Smooth muscle cell (in vitro differentiated cells): ENCODE measurements at regions not wholly inside any gene's neighbourhood (a gene's known extent, or its start where the extent isn't known, plus 50 kb on each side); places are given as distances from the start of the nearest gene placed in this dataset.

ENCODE experiments used
- DNase-seq: peaks from one replicate; lab custom pipeline; 2025; ENCODE audit not compliant: unreplicated experiment; lab: John Stamatoyannopoulos, UW
- H2AFZ ChIP-seq: fragments of 200-600 bp; sonication (generic); 2 replicates; pipeline ENCODE4 v1.6.0; 2016; ENCODE audit warnings: antibody characterized with exemption, low read depth, mild to moderate bottlenecking
- H3F3A ChIP-seq: fragments of 200-600 bp; sonication (generic); 2 replicates; pipeline ENCODE4 v1.6.0; 2017; ENCODE audit warnings: antibody characterized with exemption, low read depth
- H3K27ac ChIP-seq: fragments of 200-600 bp; sonication (generic); 2 replicates; pipeline ENCODE4 v1.5.1; 2016; ENCODE audit warnings: low read depth, mild to moderate bottlenecking
- H3K27me3 ChIP-seq: fragments of 200-600 bp; sonication (generic); 2 replicates; pipeline ENCODE4 v1.6.1; 2016; ENCODE audit warnings: low read depth, mild to moderate bottlenecking
- H3K36me3 ChIP-seq: fragments of 200-600 bp; sonication (generic); 2 replicates; pipeline ENCODE4 v1.5.1; 2016; ENCODE audit warnings: low read depth
- H3K4me1 ChIP-seq: fragments of 200-600 bp; sonication (generic); 2 replicates; pipeline ENCODE4 v1.5.1; 2016; ENCODE audit warnings: low read depth
- H3K4me2 ChIP-seq: fragments of 200-600 bp; sonication (generic); 2 replicates; pipeline ENCODE4 v1.6.0; 2016; ENCODE audit warnings: mild to moderate bottlenecking
- H3K4me3 ChIP-seq: fragments of 200-600 bp; sonication (generic); 2 replicates; pipeline ENCODE4 v1.5.1; 2016; ENCODE audit warnings: mild to moderate bottlenecking
- H3K79me2 ChIP-seq: fragments of 200-600 bp; sonication (generic); 2 replicates; pipeline ENCODE4 v1.6.0; 2016; ENCODE audit warnings: low read depth, mild to moderate bottlenecking
- H3K9ac ChIP-seq: fragments of 200-600 bp; sonication (generic); 2 replicates; pipeline ENCODE4 v1.6.0; 2016; ENCODE audit warnings: low read depth
- H3K9me3 ChIP-seq: fragments of 200-600 bp; sonication (generic); replicated peaks from 2 replicates; pipeline ENCODE4 v1.5.1; 2016; ENCODE audit warnings: low read depth
- H4K20me1 ChIP-seq: fragments of 200-600 bp; sonication (generic); 2 replicates; pipeline ENCODE4 v1.6.0; 2016; ENCODE audit warnings: low read depth
- CTCF ChIP-seq: fragments of 200-600 bp; sonication (generic); IDR thresholded peaks from 2 replicates; pipeline ENCODE4 v1.5.1; 2017; ENCODE audit warnings: borderline replicate concordance, mild to moderate bottlenecking, antibody characterized with exemption; ENCODE audit not compliant: insufficient read depth, poor library complexity, severe bottlenecking
- WGBS: methylation state at CpG from one replicate; pipeline ENCODE4 v1.1.7; 2016; ENCODE audit warnings: low lambda C conversion rate; 5-methylcytosine and 5-hydroxymethylcytosine counted together

DNA sequence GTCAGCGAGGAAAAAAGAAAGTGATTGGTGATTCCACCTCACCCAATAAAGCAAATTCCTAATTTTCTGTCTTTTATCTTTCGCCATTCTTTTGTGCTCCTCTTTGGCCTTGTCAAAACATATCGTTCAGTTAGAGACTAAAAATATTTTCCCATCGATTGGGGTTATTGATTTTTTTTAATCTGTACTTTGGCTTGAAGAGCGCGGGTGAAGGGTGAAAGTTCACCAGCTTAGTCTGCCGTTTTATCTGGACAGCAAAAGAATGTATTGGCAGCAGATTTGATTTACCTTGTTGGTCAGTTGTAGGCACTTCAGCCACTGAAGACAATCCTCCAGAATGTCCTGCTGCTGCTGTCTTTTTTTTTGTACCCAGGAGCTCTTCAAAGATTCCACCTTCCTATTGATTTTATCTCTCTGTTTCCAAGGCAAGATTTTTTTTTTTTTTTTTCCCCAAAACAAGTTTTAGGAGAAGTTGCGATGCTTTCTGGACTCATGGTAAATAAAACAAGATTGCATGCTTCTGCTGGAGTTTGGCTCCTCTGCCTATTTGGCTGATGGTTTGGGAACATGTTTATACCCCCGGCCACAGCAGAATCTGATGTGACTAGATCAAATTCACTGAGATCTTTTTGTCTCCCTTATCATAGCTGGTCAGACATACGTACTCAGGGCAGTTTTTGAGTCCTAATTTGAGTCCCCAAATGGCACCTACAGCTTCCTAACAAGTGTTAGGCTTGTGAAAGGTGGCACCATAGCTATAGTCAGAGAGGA lies 269.3 kb upstream of the ONECUT1 start:
- Histone ChIP-seq H3K27me3 (no peaks in the 10 kb centered on the region), H3K36me3 (no peaks in the 10 kb centered on the region), H3K9me3 (no peaks in the 10 kb centered on the region), H3K4me3 (no peak overlapping the region), H3K27ac (no peak overlapping the region), H3K4me2 (no peak overlapping the region), H3K79me2 (no peaks in the 10 kb centered on the region), H3K4me1 (no peaks in the 10 kb centered on the region), H4K20me1 (no peaks in the 10 kb centered on the region), H2AFZ (no peak overlapping the region), H3K9ac (no peak overlapping the region), H3F3A (no peaks in the 10 kb centered on the region)
- TF ChIP-seq CTCF: no peak
- WGBS: 87% methylated on average over 10 of the region's 10 CpGs
- DNase-seq: no peak

DNA sequence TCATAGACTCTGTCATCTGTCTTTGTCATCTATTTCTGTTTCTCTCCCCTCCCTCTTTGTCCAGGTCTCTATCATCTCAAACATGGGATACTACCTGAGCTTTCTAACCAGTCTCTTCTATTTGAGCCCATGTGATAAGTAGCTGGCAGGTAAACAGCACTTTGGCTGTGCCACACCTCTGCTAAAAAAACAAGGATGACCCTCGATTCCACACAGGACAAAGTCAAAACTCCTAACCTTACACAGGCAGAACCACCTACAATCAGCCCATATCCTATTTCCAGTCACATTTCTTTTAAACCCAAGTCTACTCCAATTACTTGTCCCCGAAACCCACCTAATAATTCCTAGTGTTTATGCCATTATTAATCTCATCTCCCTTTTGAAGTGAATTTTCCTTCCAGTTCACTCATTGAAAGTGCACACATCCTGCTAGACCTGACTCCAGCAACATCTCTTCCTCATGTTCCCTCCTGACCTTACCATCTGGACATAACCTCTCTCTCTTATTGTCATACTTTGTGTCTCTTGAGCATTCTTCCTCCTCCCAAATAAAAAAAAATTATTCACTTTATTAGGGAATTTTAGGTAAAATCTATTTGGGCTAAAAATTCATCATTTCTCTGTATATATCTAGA lies 256.1 kb upstream of the ONECUT1 start:
- Histone ChIP-seq H3K4me1 (no peaks in the 10 kb centered on the region), H3F3A (no peaks in the 10 kb centered on the region), H3K9ac (no peak overlapping the region), H3K4me3 (no peak overlapping the region), H4K20me1 (no peaks in the 10 kb centered on the region), H3K36me3 (no peaks in the 10 kb centered on the region), H2AFZ (no peak overlapping the region), H3K79me2 (no peaks in the 10 kb centered on the region), H3K4me2 (no peak overlapping the region), H3K27ac (no peak overlapping the region), H3K9me3 (no peaks in the 10 kb centered on the region), H3K27me3 (no peaks in the 10 kb centered on the region)
- no peak for TF ChIP-seq CTCF
- 83% methylated on average over 2 of the region's 2 CpGs for WGBS
- DNase-seq: no peak

DNA sequence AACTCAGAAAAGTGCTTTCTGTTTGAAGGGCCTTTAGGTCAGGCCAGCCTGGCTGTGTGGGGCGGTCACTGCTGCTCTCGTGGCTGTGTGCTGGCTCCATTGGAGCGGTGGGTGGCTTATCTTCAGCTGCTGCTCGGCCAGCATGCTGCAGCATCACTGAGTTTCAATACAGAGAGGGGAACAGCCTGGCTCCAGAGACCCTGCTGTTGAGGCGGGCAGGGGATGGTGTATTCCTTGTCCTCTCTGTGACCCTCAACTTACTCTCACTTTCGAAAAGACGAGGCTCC lies 248.5 kb upstream of the ONECUT1 start:
- H3K79me2 ChIP-seq: no peaks in the 10 kb centered on the region

More for the DNA sequence above, 248.5 kb upstream of the ONECUT1 start:
- H2AFZ ChIP-seq: no peak overlapping the region
- no peak overlapping the region for H3K9ac ChIP-seq
- no peak overlapping the region for H3K4me2 ChIP-seq
- no peaks in the 10 kb centered on the region for H3F3A ChIP-seq
- no peaks in the 10 kb centered on the region for H3K4me1 ChIP-seq
- H3K27me3 ChIP-seq: no peaks in the 10 kb centered on the region
- no peaks in the 10 kb centered on the region for H3K9me3 ChIP-seq
- TF ChIP-seq CTCF: no peak
- 83% methylated on average over 7 of the region's 7 CpGs for whole genome bisulfite sequencing
- DNase-seq: no peak
- no peak overlapping the region for H3K4me3 ChIP-seq
- H3K27ac ChIP-seq: no peak overlapping the region
- no peaks in the 10 kb centered on the region for H3K36me3 ChIP-seq
- H4K20me1 ChIP-seq: no peaks in the 10 kb centered on the region
